PFSK-1 (cell line): ENCODE measurements at regions not wholly inside any gene's neighbourhood (a gene's known extent, or its start where the extent isn't known, plus 50 kb on each side); places are given as distances from the start of the nearest gene placed in this dataset.

Experiments used
- FOXP2 ChIP-seq: optimal IDR thresholded peaks from 2 replicates; pipeline ENCODE3; 2011; ENCODE audit warnings: borderline replicate concordance, control low read depth, inconsistent platforms; ENCODE audit not compliant: insufficient read depth; ENCODE audit errors: extremely low read length, extremely low read depth
- POLR2AphosphoS5 ChIP-seq: IDR thresholded peaks from 2 replicates; pipeline ENCODE4 v1.6.1; 2012; ENCODE audit warnings: low read depth, mild to moderate bottlenecking, control low read depth, low read length, moderate library complexity
- SIN3A ChIP-seq: IDR thresholded peaks from 2 replicates; pipeline ENCODE4 v1.6.1; 2012; ENCODE audit warnings: mild to moderate bottlenecking, low read length, moderate library complexity, borderline replicate concordance; ENCODE audit not compliant: insufficient read depth
- TAF1 ChIP-seq: IDR thresholded peaks from 2 replicates; pipeline ENCODE4 v1.6.1; 2012; ENCODE audit warnings: low read length, control low read depth, borderline replicate concordance; ENCODE audit not compliant: insufficient read depth
- TF ChIP-seq, protein P1 (sequence below), 2 experiments: IDR thresholded peaks; 2 replicates each; pipeline versions ENCODE4 v1.6.1 to v1.8.0; 2011 to 2012; ENCODE audit warnings: low read depth in 2 of 2, low read length in 2 of 2, control low read depth in 1 of 2, inconsistent platforms in 1 of 2, mild to moderate bottlenecking in 1 of 2, moderate library complexity in 1 of 2; ENCODE audit not compliant: insufficient read depth in 1 of 2

DNA sequence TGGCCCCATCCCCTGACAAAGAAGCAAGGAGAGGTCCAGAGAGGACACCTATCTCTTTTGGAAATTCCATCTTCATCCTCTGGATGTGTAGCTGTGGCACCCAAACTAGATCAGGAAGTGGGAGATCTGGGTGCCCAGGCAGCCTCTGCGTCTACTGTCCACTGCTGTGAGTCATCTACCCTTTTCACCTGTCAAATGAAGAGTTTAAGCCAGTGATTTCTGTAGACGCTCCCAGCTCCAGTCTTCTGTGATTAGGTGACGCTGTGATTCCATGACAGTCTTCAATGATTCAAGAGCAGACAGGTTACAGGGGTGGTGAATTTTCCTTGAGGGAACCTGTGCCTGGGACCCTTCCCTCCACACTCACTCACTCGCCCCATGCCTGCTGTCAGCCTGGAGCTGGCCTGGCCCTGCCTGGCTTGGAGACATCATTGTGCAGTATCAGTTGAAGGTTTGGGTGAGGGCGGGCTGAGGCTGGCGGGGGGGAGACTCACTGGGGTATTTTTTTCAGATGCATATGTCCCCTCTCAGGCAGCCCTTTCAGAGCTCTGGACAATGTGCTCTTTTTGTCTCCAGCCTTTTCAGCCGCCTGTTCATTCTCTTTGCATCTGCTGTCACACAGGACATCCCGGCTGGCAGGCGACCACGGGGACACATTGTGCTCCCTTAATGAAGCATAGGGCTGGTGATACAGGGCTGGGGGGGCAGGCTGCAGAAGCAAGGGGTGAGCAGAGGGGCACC lies 56.8 kb upstream of the PARP11 start:
- TF ChIP-seq, protein P1, sequence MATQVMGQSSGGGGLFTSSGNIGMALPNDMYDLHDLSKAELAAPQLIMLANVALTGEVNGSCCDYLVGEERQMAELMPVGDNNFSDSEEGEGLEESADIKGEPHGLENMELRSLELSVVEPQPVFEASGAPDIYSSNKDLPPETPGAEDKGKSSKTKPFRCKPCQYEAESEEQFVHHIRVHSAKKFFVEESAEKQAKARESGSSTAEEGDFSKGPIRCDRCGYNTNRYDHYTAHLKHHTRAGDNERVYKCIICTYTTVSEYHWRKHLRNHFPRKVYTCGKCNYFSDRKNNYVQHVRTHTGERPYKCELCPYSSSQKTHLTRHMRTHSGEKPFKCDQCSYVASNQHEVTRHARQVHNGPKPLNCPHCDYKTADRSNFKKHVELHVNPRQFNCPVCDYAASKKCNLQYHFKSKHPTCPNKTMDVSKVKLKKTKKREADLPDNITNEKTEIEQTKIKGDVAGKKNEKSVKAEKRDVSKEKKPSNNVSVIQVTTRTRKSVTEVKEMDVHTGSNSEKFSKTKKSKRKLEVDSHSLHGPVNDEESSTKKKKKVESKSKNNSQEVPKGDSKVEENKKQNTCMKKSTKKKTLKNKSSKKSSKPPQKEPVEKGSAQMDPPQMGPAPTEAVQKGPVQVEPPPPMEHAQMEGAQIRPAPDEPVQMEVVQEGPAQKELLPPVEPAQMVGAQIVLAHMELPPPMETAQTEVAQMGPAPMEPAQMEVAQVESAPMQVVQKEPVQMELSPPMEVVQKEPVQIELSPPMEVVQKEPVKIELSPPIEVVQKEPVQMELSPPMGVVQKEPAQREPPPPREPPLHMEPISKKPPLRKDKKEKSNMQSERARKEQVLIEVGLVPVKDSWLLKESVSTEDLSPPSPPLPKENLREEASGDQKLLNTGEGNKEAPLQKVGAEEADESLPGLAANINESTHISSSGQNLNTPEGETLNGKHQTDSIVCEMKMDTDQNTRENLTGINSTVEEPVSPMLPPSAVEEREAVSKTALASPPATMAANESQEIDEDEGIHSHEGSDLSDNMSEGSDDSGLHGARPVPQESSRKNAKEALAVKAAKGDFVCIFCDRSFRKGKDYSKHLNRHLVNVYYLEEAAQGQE (IDR thresholded peaks at IDR 0.05; ENCODE audit: insufficient read depth in 1 of 2, low read depth in 2 of 2, low read length in 2 of 2): no peak
- TF ChIP-seq POLR2AphosphoS5: no peak
- no peak for TF ChIP-seq SIN3A
- TF ChIP-seq TAF1: no peak
- TF ChIP-seq FOXP2: no peak
